B cell (primary cell): ENCODE measurements at regions not wholly inside any gene's neighbourhood (a gene's known extent, or its start where the extent isn't known, plus 50 kb on each side); places are given as distances from the start of the nearest gene placed in this dataset.

Experiments
- EZH2 ChIP-seq: IDR thresholded peaks from 2 replicates; pipeline ENCODE4 v1.6.1; 2012; ENCODE audit warnings: borderline replicate concordance, low read depth, mild to moderate bottlenecking, moderate library complexity, low read length; ENCODE audit not compliant: insufficient read depth, poor library complexity, severe bottlenecking
- TF ChIP-seq, protein P1 (sequence below): fragments of 200-600 bp; IDR thresholded peaks from one replicate; pipeline ENCODE4 v1.8.0; 2022; ENCODE audit warnings: antibody characterized with exemption, mild to moderate bottlenecking

DNA sequence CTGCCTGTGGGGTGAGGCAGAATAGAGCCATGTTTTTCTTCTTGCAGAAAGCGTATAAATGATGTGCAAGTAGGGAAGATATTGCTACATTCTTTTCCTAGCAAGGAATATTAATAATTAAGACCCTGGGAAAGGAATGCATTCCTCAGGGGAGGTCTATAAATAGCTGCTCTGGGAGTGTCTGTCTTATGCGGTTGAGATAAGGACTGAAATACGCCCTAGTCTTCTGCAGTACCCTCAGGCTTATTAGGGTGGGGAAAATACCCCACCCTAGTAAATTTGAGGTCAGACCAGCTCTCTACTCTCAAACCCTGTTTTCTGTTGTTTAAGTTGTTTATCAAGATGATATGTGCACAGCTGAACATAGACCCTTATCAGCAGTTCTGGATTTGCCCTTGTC, 155.9 kb upstream of the HMCN1 start:
- TF ChIP-seq, protein P1, sequence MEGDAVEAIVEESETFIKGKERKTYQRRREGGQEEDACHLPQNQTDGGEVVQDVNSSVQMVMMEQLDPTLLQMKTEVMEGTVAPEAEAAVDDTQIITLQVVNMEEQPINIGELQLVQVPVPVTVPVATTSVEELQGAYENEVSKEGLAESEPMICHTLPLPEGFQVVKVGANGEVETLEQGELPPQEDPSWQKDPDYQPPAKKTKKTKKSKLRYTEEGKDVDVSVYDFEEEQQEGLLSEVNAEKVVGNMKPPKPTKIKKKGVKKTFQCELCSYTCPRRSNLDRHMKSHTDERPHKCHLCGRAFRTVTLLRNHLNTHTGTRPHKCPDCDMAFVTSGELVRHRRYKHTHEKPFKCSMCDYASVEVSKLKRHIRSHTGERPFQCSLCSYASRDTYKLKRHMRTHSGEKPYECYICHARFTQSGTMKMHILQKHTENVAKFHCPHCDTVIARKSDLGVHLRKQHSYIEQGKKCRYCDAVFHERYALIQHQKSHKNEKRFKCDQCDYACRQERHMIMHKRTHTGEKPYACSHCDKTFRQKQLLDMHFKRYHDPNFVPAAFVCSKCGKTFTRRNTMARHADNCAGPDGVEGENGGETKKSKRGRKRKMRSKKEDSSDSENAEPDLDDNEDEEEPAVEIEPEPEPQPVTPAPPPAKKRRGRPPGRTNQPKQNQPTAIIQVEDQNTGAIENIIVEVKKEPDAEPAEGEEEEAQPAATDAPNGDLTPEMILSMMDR: no peak
- TF ChIP-seq EZH2: no peak
